Esophagus squamous epithelium (tissue), 5 donors: ENCODE measurements at regions not wholly inside any gene's neighbourhood (a gene's known extent, or its start where the extent isn't known, plus 50 kb on each side); places are given as distances from the start of the nearest gene placed in this dataset.

ENCODE experiments used
- DNase-seq: peaks from one replicate; lab custom pipeline; 2025; lab: John Stamatoyannopoulos, UW
- H3K27ac ChIP-seq, 4 donors: fragments of 200-600 bp; sonication (generic); one replicate each; pipeline ENCODE4 v1.5.1; 2016 to 2019; ENCODE audit warnings: mild to moderate bottlenecking in 1 of 4
- H3K27me3 ChIP-seq, 4 donors: fragments of 200-600 bp; sonication (generic); 1 replicate in 3 of 4; 2 replicates in 1 of 4; pipeline versions ENCODE4 v1.5.1 to v1.6.0; 2017 to 2021; ENCODE audit warnings: antibody characterized with exemption in 1 of 4
- H3K36me3 ChIP-seq, 3 donors: fragments of 200-600 bp; sonication (generic); one replicate each; pipeline ENCODE4 v1.5.1; 2016 to 2019
- H3K4me1 ChIP-seq, 3 donors: fragments of 200-600 bp; sonication (generic); one replicate each; pipeline ENCODE4 v1.5.1; 2017 to 2019
- H3K4me3 ChIP-seq, 4 donors: fragments of 200-600 bp; sonication (generic); 1 replicate in 3 of 4; 2 replicates in 1 of 4; pipeline ENCODE4 v1.5.1; 2016 to 2019; ENCODE audit warnings: mild to moderate bottlenecking in 2 of 4, moderate library complexity in 1 of 4
- H3K9me3 ChIP-seq, 3 donors: fragments of 200-600 bp; sonication (generic); one replicate each; pipeline ENCODE4 v1.5.1; 2016 to 2019
- POLR2A ChIP-seq, 4 donors: fragments of 450-650 bp; IDR thresholded peaks; one replicate each; pipeline ENCODE4 v1.6.1; 2017; ENCODE audit warnings: antibody characterized with exemption in 4 of 4, mild to moderate bottlenecking in 4 of 4, moderate library complexity in 3 of 4
- WGBS, 2 donors: methylation state at CpG; one replicate each; pipeline ENCODE4 v1.1.5; 2018; 5-methylcytosine and 5-hydroxymethylcytosine counted together
- intact Hi-C: fragments of 100-400 bp; cut with DNase I; formaldehyde crosslinking; loops from one replicate; pipeline ENCODE4 v1.15.0; 2022
- TF ChIP-seq, protein P1 (sequence below), 6 experiments: fragments of 450-650 bp in 4 of 6; fragments of 200-600 bp in 2 of 6; sonication (generic) in 2 of 6; IDR thresholded peaks; one replicate each; pipeline ENCODE4 v1.5.1; 2016 to 2019; ENCODE audit warnings: antibody characterized with exemption in 6 of 6, mild to moderate bottlenecking in 4 of 6, moderate library complexity in 4 of 6
- donor health status: DM: yes; HTN: yes; CAD: no.

DNA sequence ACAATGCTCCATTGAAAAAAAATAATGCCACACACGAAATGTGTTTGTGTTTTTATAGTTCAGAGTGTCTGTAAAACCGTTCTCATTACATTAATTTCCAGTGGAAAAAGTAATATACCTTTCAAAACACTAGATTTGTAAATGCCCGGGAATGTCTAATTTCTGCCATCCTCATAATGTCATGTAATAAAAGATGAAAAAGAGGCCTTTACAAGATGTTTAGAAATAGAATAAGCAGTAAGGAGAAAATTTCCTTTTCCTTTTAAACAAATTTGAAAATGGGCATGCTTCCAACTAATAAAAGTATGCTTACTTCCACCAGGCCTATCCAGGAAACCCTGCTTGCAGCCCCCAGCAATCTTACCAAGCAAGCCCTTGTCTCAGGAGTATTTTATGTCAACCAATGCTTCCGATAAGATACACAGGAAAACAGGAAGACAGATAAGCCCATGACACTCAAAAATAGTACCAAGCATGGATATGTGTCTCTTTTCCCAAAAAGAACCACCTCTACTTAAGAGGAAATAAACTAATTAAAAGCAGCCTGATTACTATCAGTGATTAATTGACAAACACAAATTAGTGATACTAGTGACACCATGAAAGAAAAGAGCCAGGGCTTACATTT, 894.7 kb upstream of the INTU start:
- H3K4me3 ChIP-seq, result no peak overlapping the region
- H3K27ac ChIP-seq, result no peak overlapping the region
- H3K27me3 ChIP-seq, result no peaks in the 10 kb centered on the region
- no peaks in the 10 kb centered on the region for H3K9me3 ChIP-seq
- 57 to 69% methylated on average over 4 of the region's 4 CpGs for WGBS, 2 donors
- H3K4me1 ChIP-seq, result no peaks in the 10 kb centered on the region
- intact Hi-C loops, result no loop called here
- DNase-seq, result no peak
- no peaks in the 10 kb centered on the region for H3K36me3 ChIP-seq
- no peak for TF ChIP-seq POLR2A (IDR thresholded peaks at IDR 0.05)
- TF ChIP-seq, protein P1, sequence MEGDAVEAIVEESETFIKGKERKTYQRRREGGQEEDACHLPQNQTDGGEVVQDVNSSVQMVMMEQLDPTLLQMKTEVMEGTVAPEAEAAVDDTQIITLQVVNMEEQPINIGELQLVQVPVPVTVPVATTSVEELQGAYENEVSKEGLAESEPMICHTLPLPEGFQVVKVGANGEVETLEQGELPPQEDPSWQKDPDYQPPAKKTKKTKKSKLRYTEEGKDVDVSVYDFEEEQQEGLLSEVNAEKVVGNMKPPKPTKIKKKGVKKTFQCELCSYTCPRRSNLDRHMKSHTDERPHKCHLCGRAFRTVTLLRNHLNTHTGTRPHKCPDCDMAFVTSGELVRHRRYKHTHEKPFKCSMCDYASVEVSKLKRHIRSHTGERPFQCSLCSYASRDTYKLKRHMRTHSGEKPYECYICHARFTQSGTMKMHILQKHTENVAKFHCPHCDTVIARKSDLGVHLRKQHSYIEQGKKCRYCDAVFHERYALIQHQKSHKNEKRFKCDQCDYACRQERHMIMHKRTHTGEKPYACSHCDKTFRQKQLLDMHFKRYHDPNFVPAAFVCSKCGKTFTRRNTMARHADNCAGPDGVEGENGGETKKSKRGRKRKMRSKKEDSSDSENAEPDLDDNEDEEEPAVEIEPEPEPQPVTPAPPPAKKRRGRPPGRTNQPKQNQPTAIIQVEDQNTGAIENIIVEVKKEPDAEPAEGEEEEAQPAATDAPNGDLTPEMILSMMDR (IDR thresholded peaks at IDR 0.05), result no peak

DNA sequence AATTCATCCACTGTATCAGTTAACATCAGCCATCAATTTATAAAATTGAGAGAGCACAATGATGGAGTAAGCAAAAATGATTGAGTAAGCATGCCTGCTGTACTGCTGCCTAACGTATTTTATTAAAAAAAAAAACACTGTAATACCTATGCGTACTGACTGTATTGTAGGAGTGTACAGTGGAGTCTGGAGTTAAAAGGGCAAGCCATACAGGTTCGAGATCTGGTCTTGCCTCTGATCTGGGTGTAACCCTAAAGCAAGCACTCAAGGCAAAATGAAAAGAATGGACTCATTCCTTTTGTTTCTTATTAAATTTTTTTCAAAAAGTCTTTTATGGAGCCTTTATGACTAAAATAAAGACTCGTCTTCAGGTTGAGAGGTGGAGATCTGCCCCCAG, 894.2 kb upstream of the INTU start:
- no peak overlapping the region for H3K4me3 ChIP-seq
- H3K36me3 ChIP-seq, result no peaks in the 10 kb centered on the region
- no peaks in the 10 kb centered on the region for H3K9me3 ChIP-seq
- no peak for TF ChIP-seq POLR2A (IDR thresholded peaks at IDR 0.05)
- TF ChIP-seq, protein P1 (IDR thresholded peaks at IDR 0.05), result no peak
- intact Hi-C loops, result no loop called here
- no peaks in the 10 kb centered on the region for H3K27me3 ChIP-seq
- no peak overlapping the region for H3K27ac ChIP-seq
- 65 to 72% methylated on average over 4 of the region's 4 CpGs for WGBS, 2 donors
- DNase-seq, result no peak
- H3K4me1 ChIP-seq, result no peaks in the 10 kb centered on the region

DNA sequence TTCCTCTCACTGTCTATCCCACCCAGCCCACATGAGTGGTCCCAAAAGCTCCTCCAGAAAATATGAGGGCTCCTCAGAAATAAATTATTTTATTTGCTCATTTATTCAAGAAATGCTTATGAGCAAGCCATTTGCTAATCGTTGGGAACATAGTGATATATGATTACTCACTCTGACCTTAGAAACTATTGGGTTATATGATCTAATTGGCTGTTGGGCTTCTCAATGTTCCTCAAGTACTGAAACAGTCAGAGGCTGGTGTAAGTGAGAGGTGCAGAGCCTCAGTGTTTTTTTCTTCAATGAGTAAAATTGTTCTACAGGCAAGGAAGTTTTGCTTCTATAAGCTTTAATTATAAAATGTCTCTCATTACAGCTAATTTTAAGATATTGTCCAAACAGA, 893.8 kb upstream of the INTU start:
- WGBS, 2 donors, result 27 to 47% methylated on average over 1 of the region's 1 CpG
- Histone ChIP-seq H3K27me3 (no peaks in the 10 kb centered on the region), H3K36me3 (no peaks in the 10 kb centered on the region), H3K9me3 (no peaks in the 10 kb centered on the region), H3K4me1 (no peaks in the 10 kb centered on the region), H3K27ac (no peak overlapping the region), H3K4me3 (no peak overlapping the region)
- DNase-seq, result no peak
- intact Hi-C loops, result no loop called here
- TF ChIP-seq POLR2A (IDR thresholded peaks at IDR 0.05), result no peak
- TF ChIP-seq, protein P1 (IDR thresholded peaks at IDR 0.05), result no peak

DNA sequence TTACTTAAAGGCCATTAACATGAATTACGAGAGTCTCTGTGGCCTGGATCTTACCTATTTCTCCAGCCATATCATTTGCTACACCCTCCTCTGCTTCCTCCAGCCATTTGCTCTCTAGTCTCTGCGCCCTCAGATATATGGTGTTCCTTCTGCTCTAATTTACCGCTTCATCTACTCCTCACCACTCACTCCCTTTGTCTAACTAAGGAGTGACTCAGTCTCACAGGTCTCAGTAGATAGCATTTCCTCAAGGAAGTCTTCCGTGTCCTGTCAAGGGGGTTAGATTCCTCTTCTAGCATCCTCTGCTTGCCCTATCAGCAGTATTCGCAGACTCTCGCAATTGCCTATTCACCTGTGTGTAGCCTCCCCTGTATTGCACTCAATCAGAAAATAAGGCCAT, 892.1 kb upstream of the INTU start:
- no peak overlapping the region for H3K4me3 ChIP-seq
- intact Hi-C loops, result no loop called here
- H3K9me3 ChIP-seq, result peaks cover 0 to 4% (median 0%) of the 10 kb centered on the region in 3 donors
- H3K4me1 ChIP-seq, result no peaks in the 10 kb centered on the region
- no peak overlapping the region for H3K27ac ChIP-seq
- H3K27me3 ChIP-seq, result no peaks in the 10 kb centered on the region
- no peak for TF ChIP-seq POLR2A (IDR thresholded peaks at IDR 0.05)
- TF ChIP-seq, protein P1 (IDR thresholded peaks at IDR 0.05), result no peak
- no peak for DNase-seq
- WGBS, 2 donors, result 80 to 90% methylated on average over 6 of the region's 6 CpGs
- H3K36me3 ChIP-seq, result no peaks in the 10 kb centered on the region

DNA sequence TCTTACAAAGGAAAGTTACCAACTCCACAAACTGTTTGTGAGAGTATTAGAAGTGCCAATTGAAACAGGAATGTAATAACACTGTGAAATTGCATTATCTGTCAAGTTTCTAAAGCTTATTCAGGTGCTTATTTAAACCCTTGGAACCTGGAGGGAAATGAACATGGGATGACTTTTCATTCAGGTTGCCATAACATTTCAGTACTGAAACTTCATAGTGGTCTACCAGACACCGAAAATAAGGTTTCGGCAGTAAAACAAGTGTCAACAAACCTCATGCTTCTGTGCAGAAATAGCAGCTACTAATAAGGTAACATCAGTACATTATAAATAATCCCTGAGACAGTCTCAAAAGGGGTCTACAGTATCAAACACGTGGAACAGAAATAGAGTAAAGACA, 890.7 kb upstream of the INTU start:
- TF ChIP-seq, protein P1 (IDR thresholded peaks at IDR 0.05), result no peak
- no peak for TF ChIP-seq POLR2A (IDR thresholded peaks at IDR 0.05)
- 73 to 82% methylated on average over 3 of the region's 3 CpGs for WGBS, 2 donors
- Histone ChIP-seq H3K9me3 (peaks cover 0 to 7% (median 0%) of the 10 kb centered on the region in 3 donors), H3K27ac (no peak overlapping the region), H3K36me3 (no peaks in the 10 kb centered on the region), H3K4me3 (no peak overlapping the region), H3K4me1 (no peaks in the 10 kb centered on the region), H3K27me3 (no peaks in the 10 kb centered on the region)
- intact Hi-C loops, result no loop called here
- DNase-seq, result no peak
